ENCODE measurements at regions not wholly inside any gene's neighbourhood (a gene's known extent, or its start where the extent isn't known, plus 50 kb on each side); places are given as distances from the start of the nearest gene placed in this dataset.
"Not testable (repeated sequence)": the region's sequence is repeated elsewhere in the genome, so short reads cannot be mapped to it uniquely, and the experiment has no call there.

DNA sequence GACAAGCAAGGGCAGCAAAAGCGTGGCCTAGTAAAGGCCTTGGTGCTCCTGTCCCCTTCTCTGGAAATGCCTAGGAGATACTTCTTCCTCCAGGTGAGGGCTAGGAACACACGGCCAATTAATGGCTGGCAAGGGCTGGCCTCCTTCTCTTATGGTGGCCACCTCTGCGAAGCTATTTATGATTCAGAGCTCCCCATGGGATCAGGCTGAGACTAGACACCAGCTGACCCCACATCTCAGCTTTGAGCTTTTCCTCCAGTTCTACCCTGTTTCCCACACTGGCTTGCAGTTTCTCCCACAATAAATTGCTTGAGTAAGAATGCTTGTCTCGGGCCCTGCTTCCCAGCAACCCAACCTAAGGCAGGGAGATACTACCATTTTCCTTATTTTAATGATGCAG, 53.7 kb downstream of the CAMK2N1 start:
- DNase-seq = no peak

DNA sequence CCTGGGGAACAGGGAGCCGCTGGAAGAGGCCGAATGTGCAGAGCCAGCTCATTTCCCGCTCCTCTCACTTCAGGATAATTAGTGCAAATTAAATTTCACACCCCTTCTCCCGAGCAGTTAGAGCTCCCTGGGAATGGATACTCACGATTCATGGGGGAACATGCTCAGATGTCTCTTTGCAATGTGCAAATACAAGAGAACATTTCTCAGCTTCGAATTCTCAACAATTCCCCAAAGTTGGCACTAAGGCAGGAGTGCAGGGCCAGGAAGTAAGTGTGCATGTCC, 54.9 kb downstream of the CAMK2N1 start:
- DNase-seq = no peak

DNA sequence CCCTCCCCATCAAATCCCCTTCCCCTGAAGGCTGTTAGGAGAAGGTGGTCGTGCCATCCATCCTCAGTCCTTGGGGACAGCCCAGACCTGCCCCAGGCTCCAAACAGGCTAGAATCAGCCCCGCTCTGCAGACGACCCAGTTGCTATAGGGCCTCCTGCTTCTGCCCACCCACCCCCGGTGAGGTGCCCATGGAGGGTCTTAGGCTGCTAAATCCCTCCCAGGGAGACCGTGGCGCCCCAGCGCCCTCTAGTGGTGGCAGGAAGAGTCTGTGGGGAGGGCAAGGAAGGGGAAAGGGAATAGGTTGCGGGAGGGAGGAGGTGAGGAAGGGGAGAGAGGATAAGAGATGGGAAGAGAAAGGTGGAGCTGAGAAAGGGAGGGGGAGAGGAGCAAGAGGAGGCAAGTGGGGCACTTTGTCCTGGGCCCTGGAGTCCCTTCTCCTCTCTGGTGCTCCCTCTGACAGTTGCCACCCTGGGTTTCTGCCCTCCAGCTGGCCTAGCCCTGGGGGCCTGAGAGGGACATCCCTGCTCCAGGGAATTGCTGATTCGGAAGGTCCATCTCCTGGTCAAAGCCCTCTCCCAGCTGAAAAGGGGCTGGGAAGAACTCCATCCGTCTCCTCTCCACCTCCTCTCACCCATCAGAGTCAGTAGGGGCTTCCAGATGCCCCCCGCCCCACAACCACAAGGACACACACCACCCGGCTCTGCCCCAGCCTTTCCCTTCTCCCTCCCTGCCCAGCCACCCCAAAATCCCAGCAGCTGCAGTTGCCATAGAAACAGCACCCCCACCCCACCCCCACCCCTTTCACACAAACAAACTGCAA, 55.4 kb downstream of the CAMK2N1 start:
- DNase-seq = peak; percentile 46 to 58

DNA sequence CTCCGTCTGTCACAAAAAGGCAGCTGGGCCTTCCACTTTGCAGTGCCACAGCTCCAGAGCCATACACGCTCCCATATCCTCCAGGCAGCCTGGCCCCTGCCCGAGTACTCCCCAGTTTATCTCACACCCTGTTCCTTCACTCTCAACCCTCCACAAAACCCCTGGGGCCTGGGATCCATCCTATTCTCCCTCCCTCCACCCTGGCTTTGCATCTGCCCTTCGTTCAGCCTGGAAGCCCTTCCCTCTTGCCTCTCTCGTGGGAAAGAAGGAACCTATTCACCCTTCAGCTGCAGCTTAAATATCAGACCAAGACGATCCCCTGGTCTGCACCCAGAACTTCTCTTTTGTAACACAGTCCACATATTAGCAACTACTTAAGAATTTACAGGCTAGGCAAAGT, 56.7 kb downstream of the CAMK2N1 start:
- no peak for DNase-seq

DNA sequence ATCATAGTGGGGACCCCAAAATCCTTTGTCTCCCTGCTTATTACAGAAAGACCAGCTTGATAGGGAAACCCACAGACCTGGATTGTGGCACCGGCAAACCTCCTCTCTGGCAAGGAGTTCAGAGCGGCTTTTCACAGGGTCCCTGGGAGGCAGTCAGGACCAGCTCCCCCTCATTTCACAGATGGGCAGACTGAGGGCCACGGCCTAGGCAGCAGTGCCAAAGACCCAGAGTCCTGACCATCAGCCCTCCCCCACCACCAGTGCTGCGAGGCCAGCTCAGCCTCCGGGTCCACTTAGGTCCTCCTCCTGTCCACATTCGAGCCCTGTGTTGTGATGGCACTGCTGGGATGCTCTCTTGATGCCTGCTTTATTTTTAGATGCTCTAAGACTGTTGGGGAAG, 57.2 kb downstream of the CAMK2N1 start:
- no peak for DNase-seq

DNA sequence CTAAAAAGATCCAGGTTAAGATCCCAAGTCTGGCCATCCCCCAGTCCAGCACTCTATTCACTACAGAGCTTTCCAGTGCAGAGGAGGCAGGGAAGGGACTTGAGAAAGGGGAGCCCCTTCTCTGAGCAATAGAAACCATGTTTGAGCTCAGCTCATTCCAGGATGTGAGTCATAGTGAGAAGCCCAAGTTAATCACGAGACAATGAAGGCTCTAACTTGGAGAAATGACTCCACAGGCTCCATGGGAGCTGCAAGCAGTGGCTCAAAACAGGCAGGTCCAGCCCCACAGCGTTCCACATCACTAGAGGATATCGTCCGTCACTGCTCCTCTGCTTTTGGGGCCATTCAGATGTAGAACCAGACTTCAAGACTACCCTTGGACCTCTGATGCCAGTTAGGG, 59.1 kb downstream of the CAMK2N1 start:
- peak; percentile 10 to 23 for DNase-seq

DNA sequence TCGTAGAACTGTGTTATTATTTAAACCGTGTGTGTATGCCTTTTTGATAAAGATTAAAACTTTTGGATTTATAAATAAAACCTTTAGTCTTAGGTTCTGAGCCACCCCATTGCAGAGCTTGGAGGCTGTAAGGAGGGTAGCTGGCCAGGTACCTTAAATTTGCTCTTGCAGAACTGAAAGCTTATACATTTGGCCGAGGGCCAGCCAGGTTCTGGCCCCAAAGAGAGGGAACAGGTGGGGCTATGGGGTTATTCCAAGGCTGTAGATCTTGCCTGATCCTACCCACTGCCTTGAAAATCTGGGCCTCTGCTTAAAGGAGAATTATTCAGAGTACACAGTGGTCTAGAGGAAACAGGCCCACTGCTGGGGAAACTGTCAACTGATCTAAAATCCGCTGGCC, 59.6 kb downstream of the CAMK2N1 start:
- DNase-seq = no peak

DNA sequence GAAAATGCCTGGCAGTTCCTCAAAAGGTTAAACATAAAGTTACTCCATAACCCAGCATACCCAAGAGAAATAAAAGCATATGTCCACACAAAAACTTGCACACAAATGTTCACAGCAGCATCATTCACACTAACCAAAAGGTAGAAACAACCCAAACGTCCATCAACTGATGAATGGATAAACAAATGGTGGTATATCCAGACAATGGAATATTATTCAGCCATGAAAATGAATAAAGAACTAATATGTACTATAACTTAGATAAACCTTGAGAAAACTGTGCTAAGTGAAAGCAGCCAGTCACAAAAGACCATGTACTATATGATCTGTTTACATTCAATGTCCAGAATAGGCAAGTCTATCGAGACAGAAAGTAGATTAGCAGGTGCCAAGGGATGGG, 60.4 kb downstream of the CAMK2N1 start:
- no peak for DNase-seq

DNA sequence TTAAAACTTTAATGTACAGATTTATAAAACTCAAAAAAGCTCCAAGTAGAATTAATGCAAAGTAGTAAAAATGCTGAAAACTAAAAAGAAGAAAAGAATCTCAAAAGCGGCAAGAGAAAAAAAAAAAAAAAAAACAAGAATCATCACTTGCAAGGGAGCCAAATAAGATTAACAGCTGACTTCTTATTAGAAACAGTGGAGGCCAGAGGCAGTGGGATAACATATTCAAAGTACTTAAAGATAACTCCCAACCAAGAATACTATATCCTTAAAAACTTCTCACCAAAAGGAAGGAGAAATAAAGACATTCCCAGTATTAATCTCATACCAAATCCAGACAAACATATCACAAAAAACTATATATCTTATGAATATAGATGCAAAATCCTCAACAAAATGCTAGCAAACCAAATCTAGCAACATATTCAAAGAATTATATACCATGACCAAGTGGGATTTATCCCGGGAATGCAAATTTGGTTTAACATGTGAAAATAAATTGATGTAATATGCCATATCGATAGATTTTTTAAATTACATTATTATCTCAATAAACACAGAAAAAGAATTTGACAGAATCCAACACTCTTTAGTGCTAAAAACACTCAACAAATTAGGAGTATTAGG, 62.7 kb downstream of the CAMK2N1 start:
- no peak for DNase-seq

DNA sequence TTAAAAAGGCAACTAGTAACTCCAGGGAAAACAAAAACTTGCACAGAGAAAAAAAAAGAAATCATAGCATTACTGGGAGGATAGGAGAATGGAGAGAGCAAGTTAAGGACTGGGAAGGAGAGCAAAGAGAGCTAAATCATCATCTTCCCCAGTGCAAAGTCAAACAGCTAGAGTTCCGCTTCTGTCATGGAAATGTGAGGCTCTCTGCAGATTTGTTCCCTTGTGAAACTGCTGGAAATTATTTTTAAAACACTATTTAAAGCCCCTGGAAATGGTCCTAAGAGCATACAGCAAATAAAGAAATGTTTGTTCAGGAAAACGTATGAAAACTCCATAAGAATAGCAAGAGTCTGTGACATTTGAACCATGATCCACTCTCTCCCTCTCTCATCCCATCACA, 64.6 kb downstream of the CAMK2N1 start:
- DNase-seq = no peak

DNA sequence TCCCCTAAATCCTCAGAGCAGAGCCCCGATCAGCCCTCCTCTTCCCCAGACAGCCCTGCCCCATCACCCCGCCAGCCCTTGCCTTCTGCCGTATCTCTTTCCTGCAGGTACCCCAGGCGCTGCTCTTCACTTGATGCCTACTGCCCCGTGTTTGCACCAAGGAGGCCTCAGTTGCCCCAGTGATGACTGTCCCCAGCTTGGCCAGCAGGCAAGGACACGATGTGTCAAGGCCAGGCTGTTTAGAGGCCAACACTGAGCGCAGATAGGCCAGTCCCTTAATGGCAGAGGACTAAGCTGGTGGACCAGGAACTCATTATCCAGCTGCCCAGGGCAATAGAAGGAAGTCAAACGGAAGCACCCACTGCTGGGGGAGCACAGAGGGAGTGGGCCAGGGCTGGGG, 68.4 kb downstream of the CAMK2N1 start:
- no peak for DNase-seq

DNA sequence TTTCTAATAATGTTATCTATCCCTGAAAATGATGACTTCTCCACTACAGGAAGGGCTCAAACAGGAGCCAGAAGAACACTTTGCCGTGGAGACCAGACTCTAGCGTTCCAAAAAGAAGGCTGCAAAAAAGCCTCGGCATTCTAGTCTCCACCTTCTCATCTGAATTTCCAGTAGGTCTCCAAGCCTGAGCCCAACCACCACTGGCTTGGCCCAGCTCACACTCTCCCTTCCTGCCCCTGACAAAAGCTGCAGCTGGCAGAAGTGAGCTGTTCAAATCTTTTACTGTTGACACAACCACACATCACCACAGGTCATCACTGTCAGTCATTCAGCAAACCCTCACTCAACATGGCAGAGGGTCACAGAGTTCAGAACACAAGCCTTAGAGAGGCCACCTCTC, 69.3 kb downstream of the CAMK2N1 start:
- DNase-seq = no peak

DNA sequence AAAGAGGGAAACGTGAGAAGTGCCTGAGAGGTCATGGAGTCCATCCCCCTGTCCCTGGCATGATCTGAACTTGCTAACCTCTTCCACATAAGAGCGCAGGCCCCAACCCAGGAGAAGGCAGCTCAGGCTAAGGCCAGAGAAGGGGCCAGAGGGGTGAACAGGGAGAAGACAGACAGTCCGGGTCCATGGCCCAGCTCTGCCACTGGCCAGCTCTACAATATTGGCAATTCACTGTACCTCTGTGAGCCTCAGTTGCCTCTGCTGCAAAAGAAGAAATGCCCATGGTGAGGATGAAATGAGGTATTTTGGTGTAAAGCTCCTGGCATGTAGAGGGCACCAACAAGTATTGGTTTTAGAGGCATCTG, 72.3 kb downstream of the CAMK2N1 start:
- no peak for DNase-seq

DNA sequence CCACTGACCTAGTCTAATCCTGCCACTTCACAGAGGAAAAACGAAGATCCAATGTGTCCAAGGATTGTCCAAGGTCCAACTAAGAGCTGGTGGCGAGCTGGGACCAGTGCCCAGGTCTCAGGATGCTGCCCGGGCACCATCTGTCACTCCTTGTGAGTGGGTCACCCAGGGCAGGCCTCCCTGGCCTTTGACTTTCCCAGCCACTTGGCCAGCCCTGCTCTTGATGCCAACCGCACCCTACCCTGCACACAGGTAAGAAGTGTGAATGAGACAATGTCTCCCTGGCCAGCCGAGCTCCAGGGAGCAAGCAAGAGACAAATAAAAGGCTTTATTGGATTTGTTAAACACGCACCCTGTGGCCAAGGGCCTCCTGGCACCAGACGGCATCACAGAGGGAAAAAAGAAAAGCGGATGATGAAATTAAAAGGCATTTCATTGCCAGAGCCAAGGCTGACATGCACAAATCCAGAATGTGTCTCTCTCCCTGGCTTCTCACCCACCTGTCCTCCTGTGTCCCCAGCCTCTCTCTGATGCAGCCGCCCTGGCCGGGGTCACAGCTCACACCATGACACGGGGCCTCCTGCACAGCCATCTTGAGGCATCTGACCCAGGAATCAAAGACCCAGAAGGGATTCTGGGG, 72.8 kb downstream of the CAMK2N1 start:
- DNase-seq = no peak

DNA sequence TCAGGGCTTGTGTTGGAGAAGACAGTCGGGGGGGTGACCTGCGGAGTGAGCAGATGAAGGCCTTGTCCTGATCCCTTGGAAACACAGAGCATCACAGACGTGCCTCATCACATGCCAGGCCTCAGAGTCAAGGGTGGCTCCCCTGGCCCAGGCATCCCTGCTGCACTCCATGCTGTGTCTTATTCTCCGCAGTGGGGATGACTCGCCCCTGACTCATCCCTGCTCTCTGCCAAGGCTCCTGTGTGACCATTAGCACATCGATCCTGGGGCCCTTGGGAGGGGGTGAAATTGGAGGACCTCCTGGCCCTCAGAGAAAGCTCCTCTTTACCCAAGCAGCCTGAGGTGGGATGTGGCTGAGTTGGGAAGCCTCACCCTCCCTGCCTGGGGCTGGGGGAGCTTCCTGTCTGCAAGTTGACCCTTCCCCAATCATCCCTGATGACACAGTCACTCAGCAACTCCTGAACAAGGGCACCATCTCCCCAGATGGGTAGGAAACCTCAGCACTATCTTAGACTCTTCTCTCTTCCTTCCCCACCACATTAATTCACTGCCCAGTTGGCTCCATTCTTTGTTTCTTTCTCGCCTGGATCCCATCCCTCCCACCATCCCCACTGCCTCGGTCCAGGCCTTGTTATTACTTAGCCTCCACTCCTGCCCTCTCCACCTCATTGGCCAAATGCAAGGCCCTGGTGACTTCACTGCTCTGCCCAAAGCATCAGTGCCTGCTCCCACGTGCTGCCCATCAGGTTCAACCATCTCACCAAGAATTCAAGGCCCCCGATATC, 74.6 kb downstream of the CAMK2N1 start:
- peak; percentile 21 to 38 for DNase-seq

DNA sequence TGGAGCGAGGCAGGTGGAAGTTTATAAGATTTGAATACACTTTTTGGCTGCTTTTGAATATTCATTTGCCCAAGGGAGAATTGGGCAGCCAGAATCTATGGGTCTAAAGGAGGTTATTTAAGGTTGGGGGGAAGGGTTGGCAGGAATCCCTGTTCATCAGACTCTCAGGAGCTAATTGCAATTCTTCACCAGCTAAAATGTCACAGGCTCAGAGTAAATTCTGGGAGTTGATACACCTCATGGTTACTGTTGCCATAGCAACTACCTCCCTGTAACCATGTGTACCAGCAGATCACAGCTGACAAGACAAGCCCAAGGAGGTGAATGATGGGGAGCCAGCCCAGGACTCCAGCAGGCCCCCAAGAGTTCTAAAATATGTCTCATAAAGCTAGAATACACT, 75.5 kb downstream of the CAMK2N1 start:
- no peak for DNase-seq

DNA sequence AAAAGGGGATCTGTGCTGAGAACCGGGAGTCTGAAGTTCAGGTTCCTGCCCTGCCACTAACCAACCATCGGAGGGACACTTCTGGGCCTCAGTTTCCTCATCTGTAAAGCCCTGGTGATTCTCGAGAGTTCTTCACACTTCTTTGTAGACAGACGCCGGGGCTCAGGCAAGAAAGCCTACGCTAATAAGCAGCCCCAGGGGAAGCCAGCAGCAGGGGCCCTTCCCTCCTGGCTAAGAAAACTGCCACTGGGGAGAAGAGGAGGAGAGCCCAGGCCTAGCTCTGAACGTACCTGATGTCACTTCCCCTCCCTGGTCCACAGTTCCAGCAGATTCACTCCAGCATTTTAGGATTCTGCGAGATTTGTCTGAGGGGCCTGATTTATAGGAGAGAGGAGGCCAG, 76.0 kb downstream of the CAMK2N1 start:
- DNase-seq = no peak

DNA sequence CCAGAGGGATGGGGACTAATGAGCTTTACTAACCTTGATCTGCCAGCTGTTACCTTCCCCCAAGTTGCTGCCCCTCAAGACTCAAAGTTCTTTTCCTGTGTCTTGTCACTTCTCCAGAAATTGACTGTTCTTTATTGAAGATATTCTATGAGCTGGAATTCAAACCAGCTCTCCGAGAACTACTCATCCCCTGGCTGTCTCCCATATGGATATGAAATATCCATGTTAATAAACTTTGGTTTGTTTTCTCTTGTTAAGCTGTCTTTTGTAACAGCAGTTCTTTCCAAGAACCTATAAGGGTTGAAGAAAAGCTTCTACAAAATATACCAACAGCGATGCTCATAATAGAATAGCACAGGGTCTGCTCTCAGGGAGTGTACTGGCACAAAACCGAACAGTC, 77.0 kb downstream of the CAMK2N1 start:
- DNase-seq = no peak

DNA sequence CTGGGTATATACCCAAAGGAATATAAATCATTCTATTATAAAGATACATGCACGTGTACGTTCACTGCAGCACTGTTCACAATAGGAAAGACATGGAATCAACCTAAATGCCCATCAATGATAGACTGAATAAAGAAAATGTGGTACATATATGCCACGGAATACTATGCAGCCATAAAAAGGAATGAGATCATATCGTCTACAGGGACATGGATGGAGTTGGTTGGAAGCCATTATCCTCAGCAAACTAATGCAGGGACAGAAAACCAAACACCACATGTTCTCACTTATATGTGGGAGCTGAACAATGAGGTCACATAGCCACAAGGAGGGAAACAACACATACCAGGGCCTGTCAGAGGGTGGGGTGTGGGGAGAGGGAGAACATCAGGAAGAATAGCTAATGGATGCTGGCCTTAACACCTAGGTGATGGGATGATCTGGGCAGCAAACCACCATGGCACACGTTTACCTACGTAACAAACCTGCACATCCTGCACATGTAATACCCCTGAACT, 77.8 kb downstream of the CAMK2N1 start:
- DNase-seq = not testable (repeated sequence)

DNA sequence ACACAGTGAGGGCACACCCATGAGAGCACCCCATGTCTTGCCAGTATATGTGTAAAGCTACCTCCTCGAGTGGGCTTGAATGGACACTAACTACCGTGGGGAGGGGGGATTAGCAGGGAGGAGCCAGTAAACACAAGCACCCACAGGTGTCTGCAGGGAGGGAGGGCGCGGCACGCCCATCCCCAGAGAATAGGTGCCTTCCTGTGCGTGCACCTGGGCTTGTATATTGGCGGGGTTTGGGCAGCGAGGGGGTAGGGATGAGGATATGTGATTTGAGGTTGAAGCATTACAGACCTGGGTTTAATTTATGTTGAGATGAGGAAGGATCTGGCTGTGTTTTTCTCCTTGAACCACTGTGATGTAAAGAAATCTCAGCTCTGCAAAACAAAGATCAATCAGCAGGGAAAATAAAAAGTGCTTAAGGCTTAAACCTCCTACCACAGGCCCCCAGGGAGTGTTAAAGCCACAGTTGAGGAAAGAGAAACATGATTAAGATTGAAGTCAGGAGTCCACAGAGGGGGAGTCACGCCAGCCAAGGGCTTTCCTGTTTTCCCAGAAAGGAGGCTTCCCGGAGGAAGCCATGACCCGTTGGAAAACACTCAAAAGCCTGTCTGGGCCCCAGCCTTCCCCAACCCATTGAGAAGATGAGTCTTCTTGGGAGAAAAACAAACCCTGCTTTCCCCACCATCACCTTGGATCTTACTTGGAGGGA, 80.0 kb downstream of the CAMK2N1 start:
- DNase-seq = no peak

DNA sequence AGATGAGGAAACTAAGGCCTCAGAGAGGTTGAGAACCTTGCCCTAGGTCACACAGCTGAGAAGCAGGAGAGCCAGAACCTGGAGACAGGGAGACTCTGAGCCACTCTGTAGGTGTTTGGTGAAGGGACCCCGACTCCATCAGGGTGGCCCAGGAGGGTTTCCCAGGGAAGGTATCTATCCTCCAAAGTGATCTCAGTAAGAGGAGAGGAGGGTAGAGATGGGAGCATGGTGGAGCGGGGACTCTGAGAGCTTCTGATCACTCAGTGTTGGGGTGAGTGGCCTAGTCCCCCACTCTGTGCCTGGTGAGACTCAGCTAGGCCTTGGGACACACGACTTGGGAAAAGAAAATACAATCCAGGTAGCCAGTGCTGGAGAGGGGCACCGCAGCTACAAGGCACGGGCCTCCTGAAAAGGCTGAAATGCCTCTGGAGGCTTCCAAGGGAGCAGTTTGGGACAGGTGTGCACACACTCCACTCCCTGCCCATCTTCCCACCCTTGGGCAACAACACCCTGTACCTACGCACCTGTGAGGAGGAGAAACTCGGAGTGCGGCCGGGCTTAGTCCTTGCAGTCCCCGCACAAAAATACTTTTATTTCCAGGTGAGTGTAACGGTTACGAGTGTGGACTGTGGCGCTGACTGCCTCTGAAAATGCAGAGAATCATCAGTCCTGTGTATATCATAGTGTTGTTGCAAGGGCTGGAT, 80.8 kb downstream of the CAMK2N1 start:
- no peak for DNase-seq
